ENCODE measurements at regions not wholly inside any gene's neighbourhood (a gene's known extent, or its start where the extent isn't known, plus 50 kb on each side); places are given as distances from the start of the nearest gene placed in this dataset.

GRCh38 chr5:97854871-97855762 lies 672.1 kb upstream of the RIOK2 start:
- DNase-seq: no peak

DNA sequence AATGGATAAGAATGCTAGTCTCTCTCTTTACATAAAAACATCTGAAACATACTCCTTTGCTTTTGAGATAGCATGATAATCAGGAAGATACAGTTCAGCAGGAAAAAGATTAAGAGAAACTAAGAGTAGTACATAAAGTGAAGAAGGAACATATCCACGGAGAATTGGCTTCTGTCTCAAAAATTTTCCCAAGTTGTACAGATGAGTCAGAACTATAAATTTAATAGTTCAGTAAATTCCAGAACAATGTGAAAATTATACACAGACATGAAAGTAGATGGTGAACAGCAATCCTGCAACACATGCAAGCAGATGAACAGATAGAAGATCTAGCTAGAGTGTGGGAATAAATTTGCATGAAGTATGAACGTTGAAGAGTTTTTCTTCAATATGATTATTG lies 691.4 kb upstream of the RIOK2 start:
- no peak for DNase-seq

- no peak for DNase-seq
Observed at GRCh38 chr5:97876272-97876671, 693.2 kb upstream of the RIOK2 start.

DNA sequence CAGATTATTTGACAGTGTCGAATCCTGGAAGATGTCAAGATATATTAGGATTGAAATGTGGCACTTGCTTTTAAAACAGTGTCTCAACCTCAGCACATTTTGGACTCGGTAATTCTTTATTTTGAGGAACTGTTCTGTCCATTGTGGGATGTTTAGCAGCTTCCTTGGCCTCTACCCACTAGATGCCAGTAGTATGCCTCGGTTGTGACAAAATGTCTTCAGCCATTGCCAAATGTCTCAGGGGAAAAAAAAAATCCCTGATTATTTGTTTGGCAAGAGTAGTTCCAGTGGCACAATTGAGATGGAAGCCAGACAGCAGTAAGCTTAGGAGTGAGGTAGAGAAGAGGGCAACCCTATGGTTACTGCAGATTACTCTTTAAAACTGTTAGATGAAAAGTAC lies 694.5 kb upstream of the RIOK2 start:
- no peak for DNase-seq

- no peak for DNase-seq
Observed at GRCh38 chr5:97888439-97888838, 705.4 kb upstream of the RIOK2 start.

DNA sequence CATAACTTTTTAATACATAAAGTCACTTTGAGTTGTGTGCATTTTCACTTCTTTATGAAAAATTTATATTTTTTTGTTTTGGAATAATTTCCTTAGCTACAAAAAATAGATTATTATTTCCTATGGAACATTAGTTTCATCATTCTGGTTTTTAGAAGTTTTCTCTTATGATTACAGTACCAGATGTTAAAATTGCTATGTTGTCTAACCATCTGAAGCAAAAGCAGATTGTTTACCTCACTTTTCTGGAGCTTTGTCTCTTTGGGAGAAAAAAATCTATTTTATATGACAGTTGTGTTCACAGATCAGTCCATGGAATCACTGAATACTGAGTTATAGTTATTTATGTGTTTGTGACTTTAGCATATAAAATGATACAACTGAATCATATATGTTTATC lies 708.9 kb upstream of the RIOK2 start:
- no peak for DNase-seq

DNA sequence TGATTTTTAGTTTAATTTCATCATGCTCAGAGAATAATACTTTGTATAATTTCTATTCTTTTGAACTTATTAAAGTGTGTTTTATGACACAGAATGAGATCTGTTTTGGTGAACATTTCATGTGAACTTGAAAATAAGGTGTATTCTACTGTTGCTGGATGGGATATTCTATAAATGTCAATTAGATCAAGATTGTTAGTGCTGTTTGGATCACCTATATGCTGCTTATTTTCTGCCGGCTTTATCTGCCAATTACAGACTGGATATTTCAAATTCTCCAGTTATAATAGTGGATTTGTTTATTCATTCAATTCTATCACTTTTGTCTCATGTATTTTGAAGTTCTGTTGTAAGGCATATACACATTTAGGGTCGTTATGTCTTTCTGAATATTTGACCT lies 720.7 kb upstream of the RIOK2 start:
- DNase-seq: no peak

DNA sequence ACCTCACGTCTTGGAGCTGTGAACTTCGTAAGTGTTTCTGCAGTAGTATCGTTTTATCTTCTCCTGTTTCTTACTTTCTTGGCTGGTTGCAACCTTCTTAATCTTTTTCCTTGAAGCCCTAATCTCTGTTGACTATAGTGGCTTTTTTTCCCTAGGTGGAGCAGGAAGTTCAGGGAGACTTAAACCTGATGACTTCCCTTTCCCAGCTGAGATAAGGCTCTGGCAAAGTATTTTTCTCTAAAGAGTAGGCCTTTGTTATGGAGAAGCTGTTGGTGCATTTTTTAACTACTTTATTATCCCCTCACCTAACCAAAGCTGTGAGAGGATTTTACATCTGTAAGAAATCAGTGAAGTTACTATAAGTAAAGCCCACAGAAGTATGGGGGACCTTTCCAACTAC lies 723.1 kb upstream of the RIOK2 start:
- no peak for DNase-seq

DNA sequence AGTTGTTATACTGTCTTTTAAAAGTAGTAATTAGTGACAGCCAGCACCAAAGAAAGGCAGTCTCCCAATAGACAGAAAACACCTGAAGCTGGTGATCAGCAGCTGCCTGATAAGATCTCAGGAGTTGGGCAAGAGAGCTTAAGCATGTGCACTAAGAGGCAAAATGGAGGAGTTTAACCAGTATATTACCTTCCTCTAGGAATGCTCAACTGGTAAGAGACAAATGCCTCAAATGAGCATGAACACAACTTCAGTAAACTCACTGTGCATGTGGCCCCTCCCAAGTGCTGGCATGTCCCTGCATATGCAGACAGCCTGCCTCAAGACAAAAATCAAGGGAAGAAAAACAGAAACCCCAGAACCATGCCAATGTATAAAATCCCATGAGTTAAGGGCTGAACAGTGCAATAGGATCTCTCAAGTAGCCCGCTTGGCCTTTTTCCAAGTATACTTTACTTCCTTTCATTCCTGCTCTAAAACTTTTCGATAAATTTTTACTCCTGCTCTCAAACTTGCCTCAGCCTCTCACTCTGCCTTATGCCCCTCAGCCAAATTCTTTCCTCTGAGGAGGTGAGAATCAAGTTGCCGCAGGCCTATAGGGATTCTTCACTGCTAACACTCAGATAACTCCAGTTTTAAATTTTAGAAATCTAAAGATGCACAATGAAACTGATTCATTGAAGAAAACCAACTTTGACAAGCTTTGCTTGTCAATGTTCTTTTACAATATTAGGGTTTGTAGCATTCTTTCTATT lies 724.8 kb upstream of the RIOK2 start:
- no peak for DNase-seq

DNA sequence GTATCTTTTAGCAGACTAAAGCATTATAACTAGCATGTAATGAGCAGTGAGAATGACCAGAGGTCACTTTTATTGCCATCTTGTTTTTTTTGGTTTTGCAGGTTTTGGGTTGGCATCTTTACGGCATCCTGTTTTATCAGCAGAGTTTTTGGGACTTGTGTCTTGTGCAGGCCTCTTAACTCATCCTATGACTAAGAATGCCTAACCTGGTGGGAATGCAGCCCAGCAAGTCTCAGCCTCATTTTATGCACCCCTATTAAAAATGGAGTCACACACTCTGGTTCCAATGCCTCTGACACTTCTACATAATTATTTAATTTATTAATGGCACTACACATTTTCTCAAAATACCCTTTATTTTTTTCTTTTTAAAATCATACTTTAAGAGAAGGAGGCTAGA lies 726.5 kb upstream of the RIOK2 start:
- no peak for DNase-seq

DNA sequence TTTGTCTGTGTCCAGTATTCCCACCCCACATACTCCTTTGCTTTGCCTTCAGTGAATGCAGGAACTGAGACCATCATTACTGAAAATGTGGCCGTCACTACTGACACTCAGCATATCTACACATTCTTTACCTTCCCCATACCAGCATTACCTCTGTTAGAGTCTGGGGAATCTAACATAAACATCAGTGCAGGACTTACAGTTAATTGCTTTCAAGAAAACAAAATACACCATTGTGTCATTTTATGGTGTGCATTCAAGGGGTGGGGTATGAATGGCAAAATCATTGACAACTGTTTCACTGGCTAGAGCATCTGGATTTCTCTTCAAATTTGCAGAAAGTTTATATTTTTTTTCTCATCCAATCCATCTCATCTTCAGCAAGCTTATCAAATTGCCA lies 731.4 kb upstream of the RIOK2 start:
- DNase-seq: no peak

GRCh38 chr5:97915106-97915505 lies 732.1 kb upstream of the RIOK2 start:
- DNase-seq: no peak

- no peak for DNase-seq
Observed at GRCh38 chr5:97918057-97918456, 735.0 kb upstream of the RIOK2 start.

DNA sequence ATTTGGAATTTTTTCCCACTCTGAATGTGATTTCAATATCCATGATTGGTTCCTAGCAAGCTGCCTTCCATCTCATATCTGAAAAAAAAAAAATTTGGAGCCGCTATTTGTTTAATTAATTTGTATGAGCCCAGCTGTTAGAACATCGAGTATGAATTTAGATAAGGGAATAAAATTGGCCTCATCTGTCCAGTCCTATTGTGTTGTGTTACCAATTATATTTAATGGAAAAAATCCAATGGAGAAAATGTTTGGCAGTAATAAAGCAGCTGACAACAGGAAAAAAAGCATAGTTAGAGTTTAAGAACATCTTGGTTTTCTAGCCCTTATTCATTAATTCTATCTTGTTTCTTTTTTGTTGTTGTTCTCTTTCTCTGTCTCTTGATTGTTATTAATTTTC lies 735.6 kb upstream of the RIOK2 start:
- DNase-seq: no peak

GRCh38 chr5:97919719-97920118 lies 736.7 kb upstream of the RIOK2 start:
- DNase-seq: no peak

DNA sequence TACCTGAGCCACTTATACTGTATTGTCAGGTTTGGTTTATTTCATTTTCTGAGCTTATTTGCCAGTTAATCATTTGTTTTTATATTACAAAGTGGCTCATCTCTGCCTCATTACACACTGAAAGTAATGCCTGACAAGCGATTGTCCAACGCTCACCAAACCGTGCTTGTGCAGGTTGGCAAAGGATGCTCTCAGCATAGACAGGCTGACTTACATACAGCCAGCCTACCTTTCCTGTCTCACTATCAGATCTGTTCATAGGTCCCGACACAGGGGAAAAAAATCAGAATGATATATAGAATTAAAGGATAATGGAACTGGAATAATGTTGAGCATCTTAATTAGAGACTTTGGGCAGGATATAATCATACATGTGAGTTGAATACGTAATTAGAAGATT lies 739.7 kb upstream of the RIOK2 start:
- DNase-seq: no peak

GRCh38 chr5:97923496-97923895 lies 740.4 kb upstream of the RIOK2 start:
- no peak for DNase-seq

DNA sequence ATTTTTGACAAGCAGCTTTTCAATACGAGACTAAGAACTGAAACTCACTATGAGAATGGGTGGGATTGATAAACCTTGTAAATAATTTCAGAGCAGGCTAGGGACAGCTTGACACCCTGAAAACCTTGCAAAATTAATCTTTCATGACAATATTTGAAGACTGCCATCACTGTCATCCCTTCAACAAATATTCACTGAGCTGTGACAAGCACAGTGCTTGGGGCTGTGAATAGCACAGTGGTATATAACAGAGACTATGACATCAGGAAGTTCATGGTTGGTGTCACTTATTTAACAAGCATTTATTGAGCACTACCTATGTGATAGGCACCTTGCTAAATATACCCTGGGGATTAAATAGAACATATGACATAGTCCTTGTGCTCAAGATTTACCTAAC lies 741.0 kb upstream of the RIOK2 start:
- DNase-seq: no peak

DNA sequence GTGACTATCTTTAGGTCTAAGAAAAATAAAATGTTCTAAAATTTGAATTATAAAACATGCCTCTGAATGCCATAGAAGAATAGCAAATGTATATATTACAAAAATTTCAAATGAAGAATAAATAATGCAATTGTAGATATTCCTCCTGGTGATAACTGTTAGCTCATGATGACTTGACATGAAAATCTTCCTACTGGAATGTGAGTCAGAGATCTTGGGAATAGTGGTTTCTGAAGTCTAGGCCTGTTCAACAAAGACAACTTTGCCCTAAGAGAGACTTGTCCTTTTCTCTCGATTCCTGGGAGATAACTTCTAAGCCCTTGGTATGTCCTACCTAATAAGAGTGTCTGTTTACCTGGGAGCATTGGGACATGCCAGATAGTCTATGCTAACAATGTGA lies 746.3 kb upstream of the RIOK2 start:
- DNase-seq: no peak

- no peak for DNase-seq
Observed at GRCh38 chr5:97931829-97932228, 748.8 kb upstream of the RIOK2 start.

DNA sequence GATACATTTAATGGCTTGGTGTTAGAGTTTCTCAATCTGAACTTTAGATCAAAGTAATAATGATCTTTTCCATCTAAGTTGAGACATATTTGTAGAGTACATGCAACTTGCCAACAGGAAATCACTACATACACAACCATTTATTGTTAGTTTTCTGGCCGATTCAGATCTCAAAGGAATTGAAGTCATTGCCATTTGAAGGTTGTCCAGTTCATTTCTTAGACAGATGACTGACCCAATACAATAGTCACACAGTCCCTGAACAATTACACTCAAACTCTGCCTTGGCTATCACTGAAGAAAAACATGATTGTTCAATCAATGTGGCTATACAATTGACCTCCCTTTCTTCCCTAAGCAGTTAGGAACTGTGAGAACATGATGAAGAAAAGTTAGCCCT lies 753.2 kb upstream of the RIOK2 start:
- DNase-seq: no peak

GRCh38 chr5:97937846-97938245 lies 754.8 kb upstream of the RIOK2 start:
- no peak for DNase-seq

- DNase-seq: no peak
Observed at GRCh38 chr5:97943036-97943435, 760.0 kb upstream of the RIOK2 start.

DNA sequence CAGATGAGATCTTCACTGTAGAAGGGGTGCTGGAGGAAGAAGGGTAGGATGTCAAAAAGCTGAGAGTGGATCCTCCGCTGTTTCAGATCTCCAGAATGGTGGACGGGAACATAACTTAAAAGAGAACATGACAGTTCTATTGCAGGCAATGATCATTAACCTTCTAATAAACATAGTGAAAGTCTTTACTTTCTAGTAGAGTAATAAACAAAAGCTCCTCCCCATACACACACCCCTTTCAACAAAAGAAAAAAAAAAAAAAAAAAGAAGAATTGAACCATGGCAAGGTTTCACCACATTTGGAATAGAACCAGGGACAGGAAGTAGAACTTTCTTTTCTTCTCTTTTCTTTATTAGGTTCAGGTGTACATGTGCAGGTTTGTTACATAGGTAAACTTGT lies 768.1 kb upstream of the RIOK2 start:
- DNase-seq: no peak

GRCh38 chr5:97955450-97955849 lies 772.4 kb upstream of the RIOK2 start:
- DNase-seq: no peak
